Colonic mucosa (tissue), 4 donors: ENCODE measurements at regions not wholly inside any gene's neighbourhood (a gene's known extent, or its start where the extent isn't known, plus 50 kb on each side); places are given as distances from the start of the nearest gene placed in this dataset.

Experiments
- DNase-seq: peaks from one replicate; pipeline ENCODE4 v3.0.0-alpha.2; 2020
- H3K27ac ChIP-seq: fragments of 200-600 bp; one replicate; pipeline ENCODE4 v1.8.0; 2021
- H3K27me3 ChIP-seq: fragments of 200-600 bp; one replicate; pipeline ENCODE4 v1.8.0; 2021
- H3K36me3 ChIP-seq: fragments of 200-600 bp; one replicate; pipeline ENCODE4 v1.8.0; 2021
- H3K4me1 ChIP-seq: fragments of 200-600 bp; one replicate; pipeline ENCODE4 v1.8.0; 2021; ENCODE audit warnings: mild to moderate bottlenecking
- H3K4me3 ChIP-seq: fragments of 200-600 bp; one replicate; pipeline ENCODE4 v1.8.0; 2021
- H3K9ac ChIP-seq, 2 donors: one replicate each; pipeline ENCODE4 v1.7.0; 2013; ENCODE audit warnings: control low read depth in 2 of 2, low read depth in 2 of 2, low read length in 2 of 2
- H3K9me3 ChIP-seq: fragments of 200-600 bp; one replicate; pipeline ENCODE4 v1.8.0; 2021
- intact Hi-C: fragments of 100-400 bp; cut with DNase I; formaldehyde crosslinking; loops from one replicate; pipeline ENCODE4 v1.14.1; 2022
- TF ChIP-seq, protein P1 (sequence below): fragments of 200-600 bp; IDR thresholded peaks from one replicate; pipeline ENCODE4 v1.8.0; 2022; ENCODE audit warnings: antibody characterized with exemption, mild to moderate bottlenecking
- donor health status: healthy.
- donor health status: DM: no; HTN: no; CAD: no.
- donor health status: DM: no; HTN: no; CAD: no.

DNA sequence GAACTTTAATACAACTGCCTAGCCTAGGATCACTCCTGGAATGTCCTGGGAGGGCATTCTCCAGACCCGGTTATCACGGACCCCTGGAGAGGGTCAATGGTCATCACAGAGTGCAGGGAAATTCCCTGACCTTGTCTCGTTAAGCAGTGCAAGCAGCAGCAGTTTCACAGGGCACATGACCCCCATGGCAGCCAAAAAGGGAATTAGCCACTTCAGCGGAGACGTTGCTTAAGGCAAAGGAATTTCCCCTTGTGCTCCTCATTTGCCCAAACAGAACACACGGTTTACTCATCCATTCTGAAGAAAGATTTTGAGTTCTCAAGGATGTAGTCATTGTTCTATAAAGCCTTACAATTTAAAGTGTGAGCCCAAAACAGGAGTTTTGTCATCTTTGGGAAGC is 260.3 kb downstream of the SNX13 start:
- TF ChIP-seq, protein P1, sequence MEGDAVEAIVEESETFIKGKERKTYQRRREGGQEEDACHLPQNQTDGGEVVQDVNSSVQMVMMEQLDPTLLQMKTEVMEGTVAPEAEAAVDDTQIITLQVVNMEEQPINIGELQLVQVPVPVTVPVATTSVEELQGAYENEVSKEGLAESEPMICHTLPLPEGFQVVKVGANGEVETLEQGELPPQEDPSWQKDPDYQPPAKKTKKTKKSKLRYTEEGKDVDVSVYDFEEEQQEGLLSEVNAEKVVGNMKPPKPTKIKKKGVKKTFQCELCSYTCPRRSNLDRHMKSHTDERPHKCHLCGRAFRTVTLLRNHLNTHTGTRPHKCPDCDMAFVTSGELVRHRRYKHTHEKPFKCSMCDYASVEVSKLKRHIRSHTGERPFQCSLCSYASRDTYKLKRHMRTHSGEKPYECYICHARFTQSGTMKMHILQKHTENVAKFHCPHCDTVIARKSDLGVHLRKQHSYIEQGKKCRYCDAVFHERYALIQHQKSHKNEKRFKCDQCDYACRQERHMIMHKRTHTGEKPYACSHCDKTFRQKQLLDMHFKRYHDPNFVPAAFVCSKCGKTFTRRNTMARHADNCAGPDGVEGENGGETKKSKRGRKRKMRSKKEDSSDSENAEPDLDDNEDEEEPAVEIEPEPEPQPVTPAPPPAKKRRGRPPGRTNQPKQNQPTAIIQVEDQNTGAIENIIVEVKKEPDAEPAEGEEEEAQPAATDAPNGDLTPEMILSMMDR = no peak
- Histone ChIP-seq H3K27me3 (no peaks in the 10 kb centered on the region), H3K9ac (no peak overlapping the region), H3K27ac (no peak overlapping the region), H3K4me1 (no peaks in the 10 kb centered on the region), H3K9me3 (no peaks in the 10 kb centered on the region), H3K4me3 (no peak overlapping the region), H3K36me3 (no peaks in the 10 kb centered on the region)
- peak; percentile 44 for DNase-seq
- intact Hi-C loops = no loop called here

DNA sequence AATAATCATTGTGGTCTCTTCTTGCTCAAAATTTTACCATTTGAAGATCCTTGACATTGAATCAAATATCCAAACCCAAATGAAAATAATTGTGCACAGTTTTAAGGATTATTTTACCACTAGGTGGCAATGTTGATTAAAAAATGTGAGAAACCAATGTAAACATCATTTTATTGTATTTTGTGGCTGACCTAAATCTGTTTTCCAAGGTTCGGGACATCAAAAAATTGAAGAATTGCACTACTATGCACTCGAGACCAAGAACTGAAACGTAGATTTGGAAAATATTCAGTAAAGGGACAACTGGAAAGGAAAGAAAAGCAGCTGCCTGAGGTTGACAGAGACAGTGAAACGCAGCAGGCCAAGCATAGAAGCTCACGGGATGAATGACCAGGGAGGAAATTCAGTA is 259.3 kb downstream of the SNX13 start:
- no peaks in the 10 kb centered on the region for H3K9me3 ChIP-seq
- no peak overlapping the region for H3K27ac ChIP-seq
- H3K4me3 ChIP-seq = no peak overlapping the region
- DNase-seq = no peak
- no peak overlapping the region for H3K9ac ChIP-seq
- no peaks in the 10 kb centered on the region for H3K27me3 ChIP-seq
- H3K4me1 ChIP-seq = no peaks in the 10 kb centered on the region
- intact Hi-C loops = no loop called here
- TF ChIP-seq, protein P1 = peak; percentile 47
- H3K36me3 ChIP-seq = no peaks in the 10 kb centered on the region

DNA sequence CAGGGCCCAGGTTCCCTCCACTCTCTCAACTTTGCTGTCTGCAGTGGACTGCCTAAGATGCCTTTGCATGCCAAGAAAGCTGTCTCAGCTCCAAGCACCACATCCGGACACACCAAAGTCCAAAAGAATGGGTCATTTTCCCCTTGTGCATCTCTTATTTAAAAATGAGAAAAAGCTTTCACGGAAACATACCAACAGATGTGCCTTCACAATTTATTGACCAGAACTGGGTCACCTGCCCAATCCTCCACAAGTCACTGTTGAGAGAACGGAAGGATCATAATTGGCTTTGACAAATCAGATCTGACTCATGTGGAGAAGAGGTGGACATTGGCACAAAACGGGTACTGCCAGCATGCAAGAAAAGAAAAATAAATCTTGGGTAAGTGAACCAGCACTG is 258.3 kb downstream of the SNX13 start:
- intact Hi-C loops = no loop called here

DNA sequence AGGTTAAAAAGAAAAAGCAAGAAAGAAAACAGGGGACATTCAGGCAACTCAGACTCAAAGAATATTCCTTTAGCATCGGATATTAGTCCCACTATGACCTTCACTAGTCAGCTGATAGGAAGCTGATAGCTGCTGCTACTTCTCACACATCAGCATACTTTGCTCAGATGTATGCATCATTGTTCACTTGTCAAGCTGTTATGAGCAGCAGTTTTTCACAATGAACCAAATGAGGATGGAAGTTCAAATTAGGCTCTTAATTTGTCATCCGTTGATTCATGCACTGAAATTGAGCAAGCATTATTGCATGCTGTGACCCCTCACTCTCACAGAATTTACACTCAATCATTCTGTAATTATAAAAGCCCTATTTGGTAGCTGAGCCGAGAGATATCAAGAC is 257.7 kb downstream of the SNX13 start:
- H3K9me3 ChIP-seq = no peaks in the 10 kb centered on the region
- H3K27ac ChIP-seq = no peak overlapping the region
- intact Hi-C loops = no loop called here
- TF ChIP-seq, protein P1 = no peak
- no peaks in the 10 kb centered on the region for H3K27me3 ChIP-seq
- H3K4me3 ChIP-seq = no peak overlapping the region
- DNase-seq = no peak
- no peak overlapping the region for H3K9ac ChIP-seq
- no peaks in the 10 kb centered on the region for H3K36me3 ChIP-seq
- H3K4me1 ChIP-seq = no peaks in the 10 kb centered on the region

More for the DNA sequence above, 258.3 kb downstream of the SNX13 start:
- H3K36me3 ChIP-seq = no peaks in the 10 kb centered on the region
- no peaks in the 10 kb centered on the region for H3K4me1 ChIP-seq
- DNase-seq = no peak
- no peaks in the 10 kb centered on the region for H3K9me3 ChIP-seq
- H3K9ac ChIP-seq = no peak overlapping the region
- TF ChIP-seq, protein P1 = no peak
- H3K27ac ChIP-seq = no peak overlapping the region
- H3K27me3 ChIP-seq = no peaks in the 10 kb centered on the region
- H3K4me3 ChIP-seq = no peak overlapping the region

DNA sequence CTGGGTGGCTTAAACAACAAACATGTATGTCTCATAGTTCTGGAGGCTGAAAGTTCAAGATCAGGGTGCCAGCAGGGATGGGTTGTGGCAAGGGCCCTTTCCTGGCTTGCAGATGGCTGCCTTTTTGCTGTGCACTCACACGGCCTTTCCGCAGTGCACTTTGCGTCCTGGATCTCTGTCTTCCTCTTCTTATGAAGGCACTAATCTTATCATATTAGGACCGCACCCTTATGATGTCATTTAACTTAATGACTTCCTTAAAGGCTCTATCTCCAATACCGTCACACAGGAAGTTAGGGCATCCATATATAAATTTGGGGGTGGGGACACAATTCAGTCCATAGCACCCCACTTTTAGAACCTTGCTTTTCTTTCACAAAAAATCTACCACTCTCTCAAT is 255.2 kb downstream of the SNX13 start:
- H3K27me3 ChIP-seq = no peaks in the 10 kb centered on the region
- TF ChIP-seq, protein P1 = no peak
- H3K4me3 ChIP-seq = no peak overlapping the region
- H3K27ac ChIP-seq = no peak overlapping the region
- H3K36me3 ChIP-seq = no peaks in the 10 kb centered on the region
- DNase-seq = no peak
- H3K9me3 ChIP-seq = no peaks in the 10 kb centered on the region
- no peaks in the 10 kb centered on the region for H3K4me1 ChIP-seq
- intact Hi-C loops = no loop called here
- H3K9ac ChIP-seq = no peak overlapping the region

DNA sequence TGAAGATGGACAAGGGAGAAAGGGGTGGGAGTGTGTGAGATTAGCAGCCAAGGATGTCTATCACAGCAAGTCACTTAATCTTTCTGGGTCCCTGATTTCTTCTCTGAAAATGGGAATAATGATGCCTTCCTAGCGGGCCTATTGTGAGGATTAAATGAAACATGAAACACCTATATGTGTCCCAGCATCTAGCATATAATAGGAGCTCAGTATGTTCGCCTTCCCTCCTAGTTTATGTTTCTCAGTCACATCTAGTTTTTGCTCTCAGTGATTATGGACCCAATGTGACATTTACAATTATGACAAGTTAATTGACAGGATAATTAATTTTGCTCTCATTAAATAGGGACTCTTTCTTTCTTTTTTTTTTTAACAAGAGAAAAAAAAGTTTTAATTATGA is 252.9 kb downstream of the SNX13 start:
- Histone ChIP-seq H3K4me3 (no peak overlapping the region), H3K27ac (no peak overlapping the region), H3K4me1 (no peaks in the 10 kb centered on the region), H3K36me3 (no peaks in the 10 kb centered on the region), H3K9me3 (no peaks in the 10 kb centered on the region), H3K9ac (no peak overlapping the region), H3K27me3 (no peaks in the 10 kb centered on the region)
- intact Hi-C loops = no loop called here
- no peak for DNase-seq
- TF ChIP-seq, protein P1 = no peak
